GM21619 (cell line): ENCODE measurements at regions not wholly inside any gene's neighbourhood (a gene's known extent, or its start where the extent isn't known, plus 50 kb on each side); places are given as distances from the start of the nearest gene placed in this dataset.
A peak's percentile ranks its signal among the peaks of the same experiment; 100 is the strongest.
"Not testable (repeated sequence)": the region's sequence is repeated elsewhere in the genome, so short reads cannot be mapped to it uniquely, and the experiment has no call there.

Experiments
- ATAC-seq: cut with Tn5 transposase; IDR thresholded peaks from one replicate; pipeline ENCODE4 v1.9.1; 2021; ENCODE audit not compliant: unreplicated experiment

DNA sequence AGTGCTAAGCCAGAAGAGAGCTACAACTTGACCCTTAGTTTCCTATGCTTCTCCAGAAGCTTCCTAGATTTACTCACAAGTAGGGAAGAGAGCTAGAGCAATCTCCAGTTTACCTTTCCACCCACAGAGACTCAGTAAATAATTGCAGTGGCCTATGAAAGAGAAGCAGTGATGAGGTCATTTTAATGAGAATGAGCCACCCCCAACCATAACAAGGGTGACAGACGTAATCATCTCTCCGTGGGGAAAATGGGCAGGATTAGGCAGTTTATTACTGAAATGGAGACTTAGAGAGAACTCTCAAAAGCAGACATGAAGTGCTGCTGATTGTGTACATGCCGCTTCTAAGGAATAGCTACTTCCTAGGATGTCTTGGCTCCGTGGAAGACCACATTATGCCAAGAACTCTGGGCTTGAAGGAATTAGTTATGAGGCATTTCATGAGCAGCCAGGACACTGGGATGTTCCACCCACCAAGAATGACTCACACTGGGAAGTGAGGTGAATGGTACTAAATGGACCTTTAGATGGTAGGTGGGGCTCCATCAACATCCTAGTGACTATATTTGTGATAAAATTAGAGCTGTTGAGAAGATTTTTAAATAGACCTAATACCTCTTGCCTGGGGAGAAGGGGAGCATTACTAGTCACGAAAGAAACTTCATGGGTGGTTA is 160.9 kb downstream of the EDEM1 start:
- ATAC-seq = no peak

- ATAC-seq = no peak
These were observed 161.8 kb downstream of the EDEM1 start for GRCh38 chr3:5349343-5349742.

DNA sequence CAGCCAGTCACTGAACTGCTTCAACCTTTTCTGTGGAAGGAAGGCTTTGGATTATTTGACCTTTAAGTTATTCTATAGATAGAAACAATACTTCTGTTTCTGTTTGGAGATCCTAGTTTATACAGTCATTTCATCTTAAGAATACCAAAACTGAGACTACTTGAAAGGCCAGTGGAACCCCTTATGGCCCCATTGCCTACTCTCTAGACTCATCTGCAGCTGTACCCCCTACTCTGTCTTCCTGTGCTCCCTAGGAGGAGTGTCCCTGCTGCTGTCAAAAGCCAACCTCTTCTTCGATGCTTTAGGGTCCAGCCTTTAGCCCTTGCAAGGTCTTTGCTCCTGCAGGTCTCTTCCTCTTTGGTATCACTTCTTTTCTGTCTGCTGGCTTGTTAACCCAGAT is 169.6 kb downstream of the EDEM1 start:
- no peak for ATAC-seq

DNA sequence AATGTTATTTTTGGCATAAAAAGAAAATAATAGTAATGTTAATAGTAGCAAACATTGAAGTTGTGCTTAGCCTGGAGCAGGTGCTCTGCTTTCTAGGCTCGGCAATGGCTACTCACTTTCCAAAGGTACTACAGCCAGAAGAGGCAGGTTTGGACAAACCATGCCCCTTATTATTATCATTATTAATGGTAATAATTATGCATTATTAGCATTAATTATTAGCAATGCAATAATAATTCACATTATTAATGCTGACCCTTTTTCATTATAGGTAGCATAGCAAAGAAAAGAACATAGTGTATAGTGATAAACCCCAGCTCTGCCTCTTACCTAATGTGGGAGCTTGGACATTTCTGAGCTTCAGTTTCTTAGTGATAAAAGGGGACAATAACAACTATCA is 171.4 kb downstream of the EDEM1 start:
- no peak for ATAC-seq

GRCh38 chr3:5360453-5360852 is 172.9 kb downstream of the EDEM1 start:
- no peak for ATAC-seq

GRCh38 chr3:5366746-5367145 is 179.2 kb downstream of the EDEM1 start:
- no peak for ATAC-seq

- ATAC-seq = not testable (repeated sequence)
These were observed 184.0 kb downstream of the EDEM1 start for GRCh38 chr3:5371555-5371954.

DNA sequence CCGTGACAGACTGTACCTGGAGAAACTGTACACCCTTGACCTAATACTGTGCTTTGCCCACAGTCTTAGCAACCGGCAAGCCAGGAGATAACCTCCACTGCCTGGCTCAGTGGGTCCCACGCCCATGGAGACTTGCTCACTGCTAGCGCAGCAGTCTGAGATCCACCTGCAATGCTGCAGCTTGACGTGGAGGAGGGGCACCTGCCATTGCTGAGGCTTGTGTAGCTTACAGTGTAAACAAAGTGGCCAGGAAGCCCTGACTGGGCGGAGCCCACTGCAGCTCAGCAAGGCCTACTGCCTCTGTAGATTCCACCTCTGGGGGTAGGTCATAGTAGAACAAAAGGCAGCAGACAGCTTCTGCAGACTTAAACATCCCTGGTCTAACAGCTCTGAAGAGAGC is 189.3 kb downstream of the EDEM1 start:
- ATAC-seq = no peak

DNA sequence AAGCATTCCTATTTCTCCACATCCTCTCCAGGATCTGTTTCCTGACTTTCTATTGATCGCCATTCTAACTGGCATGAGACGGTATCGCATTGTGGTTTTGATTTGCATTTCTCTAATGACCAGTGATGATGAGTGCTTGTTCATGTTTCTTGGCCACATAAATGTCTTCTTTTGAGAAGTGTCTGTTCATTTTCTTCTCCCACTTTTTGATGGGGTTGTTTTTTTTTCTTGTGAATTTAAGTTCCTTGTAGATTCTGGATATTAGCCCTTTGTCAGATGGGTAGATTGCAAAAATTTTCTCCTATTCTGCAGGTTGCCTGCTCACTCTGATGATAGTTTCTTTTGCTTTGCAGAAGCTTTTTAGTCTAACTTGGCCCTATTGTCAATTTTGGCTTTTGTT is 191.8 kb downstream of the EDEM1 start:
- ATAC-seq = not testable (repeated sequence)

GRCh38 chr3:5383486-5384263 is 196.2 kb downstream of the EDEM1 start:
- not testable (repeated sequence) for ATAC-seq

GRCh38 chr3:5384557-5385236 is 197.2 kb downstream of the EDEM1 start:
- ATAC-seq = no peak

- ATAC-seq = no peak
These were observed 200.6 kb downstream of the EDEM1 start for GRCh38 chr3:5388091-5388490.

- no peak for ATAC-seq
These were observed 201.6 kb downstream of the EDEM1 start for GRCh38 chr3:5389057-5389456.

- ATAC-seq = peak; percentile 63
These were observed 202.7 kb downstream of the EDEM1 start for GRCh38 chr3:5390221-5390620.

- ATAC-seq = peak; percentile 11
These were observed 203.6 kb downstream of the EDEM1 start for GRCh38 chr3:5390936-5391625.

DNA sequence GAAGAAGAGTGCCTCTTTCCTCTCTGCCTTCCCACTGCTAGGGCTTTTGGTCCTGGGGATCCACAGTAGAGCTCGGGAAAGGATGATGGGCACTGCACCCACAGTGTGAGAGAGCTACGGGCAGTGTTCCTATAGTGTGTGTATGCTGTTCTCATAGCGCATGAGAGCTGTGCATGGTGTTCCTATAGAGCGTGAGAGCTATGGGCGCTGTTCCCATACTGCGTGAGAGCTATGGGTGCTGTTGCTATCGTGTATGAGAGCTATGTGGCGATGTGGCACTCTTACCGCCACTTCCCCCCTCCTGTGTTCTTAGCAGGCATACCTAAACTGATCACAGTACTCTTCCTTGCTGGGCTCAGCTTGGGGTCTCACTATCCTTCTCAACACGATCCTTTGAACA is 213.5 kb downstream of the EDEM1 start:
- no peak for ATAC-seq

- ATAC-seq = no peak
These were observed 217.2 kb downstream of the EDEM1 start for GRCh38 chr3:5404718-5405117.

- no peak for ATAC-seq
These were observed 224.3 kb downstream of the EDEM1 start for GRCh38 chr3:5411786-5412185.

DNA sequence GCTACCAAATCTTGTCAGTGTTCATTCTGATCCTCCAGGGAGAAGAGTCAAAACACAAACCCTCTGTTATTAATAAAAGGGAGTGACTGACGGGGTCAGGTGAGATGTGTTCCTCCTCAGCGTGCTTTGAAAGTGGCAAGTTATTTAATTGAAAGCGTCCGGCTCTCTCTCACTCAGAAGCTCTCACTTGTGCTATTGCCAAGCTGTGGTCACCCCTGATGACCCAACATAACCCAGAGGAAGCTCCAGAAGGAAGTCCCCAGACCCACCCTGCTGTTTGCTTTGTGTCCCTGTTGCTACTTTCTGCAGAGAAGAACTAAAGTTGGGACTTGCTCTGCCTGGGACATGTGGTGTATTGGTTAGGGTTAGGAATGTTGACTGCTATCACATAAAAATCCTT is 235.6 kb downstream of the EDEM1 start:
- no peak for ATAC-seq

DNA sequence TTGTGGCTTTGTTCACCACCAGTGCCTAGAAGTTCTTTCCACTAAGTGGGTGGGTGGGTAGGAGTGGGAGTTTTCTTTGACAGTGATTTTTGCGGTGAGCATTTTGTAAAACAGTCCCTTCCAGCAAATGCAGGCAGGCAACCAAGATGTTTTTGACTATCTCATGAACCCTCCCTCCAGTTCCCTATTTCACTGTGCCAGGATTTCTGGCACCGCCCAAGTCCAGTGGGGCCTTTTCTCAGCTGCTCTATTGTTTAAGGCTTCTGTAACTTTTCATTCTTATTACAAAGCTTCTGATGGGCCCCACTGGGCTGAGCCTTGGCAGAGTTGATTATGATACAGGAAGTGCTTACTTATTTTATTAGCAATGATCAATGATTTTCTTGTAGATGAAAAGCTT is 236.0 kb downstream of the EDEM1 start:
- ATAC-seq = no peak

- ATAC-seq = no peak
These were observed 237.9 kb downstream of the EDEM1 start for GRCh38 chr3:5425371-5425770.
